C4-2B (cell line): ENCODE measurements at regions not wholly inside any gene's neighbourhood (a gene's known extent, or its start where the extent isn't known, plus 50 kb on each side); places are given as distances from the start of the nearest gene placed in this dataset.

Experiments
- H3K27ac ChIP-seq: fragments of 450-650 bp; 2 replicates; pipeline ENCODE4 v1.5.1; 2017
- CTCF ChIP-seq: fragments of 450-650 bp; conservative IDR thresholded peaks from 2 replicates; pipeline ENCODE4 v1.5.1; 2017; ENCODE audit warnings: mild to moderate bottlenecking
- ZFX ChIP-seq: fragments of 450-650 bp; IDR thresholded peaks from 2 replicates; pipeline ENCODE4 v1.6.1; 2017

DNA sequence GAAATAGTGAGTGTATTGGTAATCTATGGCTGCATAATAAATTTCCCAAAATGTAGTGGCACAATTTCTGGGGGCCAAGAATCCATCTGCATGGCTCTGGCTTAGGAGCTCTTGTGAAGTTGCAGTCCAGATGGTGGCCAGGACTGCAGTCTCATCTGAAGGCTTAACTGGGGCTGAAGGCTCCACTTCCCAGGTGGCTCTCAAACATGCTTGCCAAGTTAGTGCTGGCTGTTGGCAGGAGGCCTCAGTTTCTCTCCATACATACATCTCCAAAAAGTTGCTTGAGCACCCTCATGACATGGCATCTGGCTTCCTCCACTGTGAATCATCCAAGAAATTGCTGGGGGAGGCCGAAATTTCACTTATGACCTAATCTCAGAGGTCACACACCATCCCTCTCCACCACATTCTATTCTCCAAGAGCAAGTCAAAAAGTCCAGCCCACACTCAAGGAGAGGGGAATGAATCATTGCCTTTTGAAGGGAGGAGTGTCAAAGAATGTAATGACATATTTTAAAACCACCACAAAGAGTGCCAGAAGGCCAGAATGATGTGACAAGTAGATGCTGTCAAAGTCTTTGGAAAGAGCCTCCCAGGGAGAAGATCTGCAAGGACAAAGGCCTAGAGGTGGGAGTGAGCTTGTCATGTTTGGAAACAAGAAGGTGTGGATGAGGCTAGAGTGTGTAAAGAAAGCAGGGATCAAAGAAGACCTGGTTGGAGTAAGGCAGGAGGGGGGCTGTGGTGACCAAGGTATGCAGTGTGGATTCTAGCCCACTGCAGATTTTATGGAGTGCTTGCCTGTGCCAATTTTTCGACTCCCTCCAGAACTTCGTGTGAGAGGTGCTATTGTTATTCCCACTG, 566.2 kb downstream of the MIAT start:
- TF ChIP-seq CTCF (no peak), ZFX (no peak)
- H3K27ac ChIP-seq, result no peak overlapping the region

DNA sequence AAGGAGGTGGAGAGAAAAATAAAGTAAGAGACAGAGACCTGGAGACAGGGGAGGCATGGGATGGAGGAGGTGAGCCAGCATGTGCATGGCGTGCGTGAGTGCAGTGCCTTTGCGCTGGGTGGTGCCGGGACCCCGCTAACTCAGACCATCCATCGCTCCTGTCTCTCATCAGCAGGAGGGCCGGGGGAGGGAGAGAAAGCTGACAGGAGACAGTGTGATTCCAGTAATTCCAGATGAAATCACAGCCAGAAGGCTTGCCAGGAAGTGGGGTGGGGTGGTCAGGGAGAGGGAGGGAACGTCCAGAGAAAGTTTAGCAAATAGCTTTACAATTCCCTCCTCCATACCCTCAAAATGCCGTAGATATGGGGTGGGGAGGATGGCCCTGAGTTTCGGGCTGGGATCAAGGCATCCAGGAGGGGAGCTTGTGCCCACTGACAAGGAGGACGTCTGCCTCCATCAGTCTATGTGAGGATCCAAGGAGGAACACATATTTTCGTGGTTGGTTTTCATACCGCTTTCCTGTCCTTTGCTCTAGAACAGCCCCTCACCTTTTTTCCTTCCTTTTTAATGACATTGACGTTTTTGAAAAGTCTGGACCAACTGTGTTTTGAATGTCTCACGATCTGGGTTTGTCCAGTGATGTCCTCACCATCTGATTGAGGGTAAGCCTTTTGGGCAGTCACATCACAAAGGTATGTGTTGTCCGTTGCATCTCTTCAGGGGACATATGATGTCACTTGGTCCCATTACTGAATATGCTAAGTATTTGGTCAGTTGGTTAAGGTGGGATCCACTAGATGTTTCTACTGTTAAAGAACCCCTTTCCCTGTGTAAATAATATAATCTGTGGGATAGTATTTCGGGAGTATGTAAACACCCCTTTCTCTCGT, 567.3 kb downstream of the MIAT start:
- TF ChIP-seq ZFX, result no peak
- no peak for TF ChIP-seq CTCF
- H3K27ac ChIP-seq, result no peak overlapping the region

DNA sequence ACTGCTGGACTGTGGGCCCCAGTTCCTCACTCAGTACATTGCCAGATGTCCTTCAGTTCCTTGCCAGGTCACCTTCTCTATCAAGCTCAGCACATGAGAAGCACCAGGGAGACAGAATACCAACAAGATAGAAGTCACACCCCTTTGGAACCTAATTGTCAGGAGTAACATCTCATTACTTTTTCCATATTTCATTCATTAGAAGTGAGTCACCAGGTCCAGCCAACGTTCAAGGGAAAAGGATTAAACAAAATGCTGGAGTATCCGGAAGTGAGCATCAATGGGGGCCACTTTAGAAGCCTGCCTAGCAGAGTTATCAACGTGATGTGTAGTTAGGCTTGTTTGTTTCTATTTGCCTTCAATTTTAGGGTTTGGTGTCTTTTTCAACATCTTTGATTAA, 569.3 kb downstream of the MIAT start:
- no peak overlapping the region for H3K27ac ChIP-seq
- TF ChIP-seq ZFX (no peak), CTCF (no peak)

DNA sequence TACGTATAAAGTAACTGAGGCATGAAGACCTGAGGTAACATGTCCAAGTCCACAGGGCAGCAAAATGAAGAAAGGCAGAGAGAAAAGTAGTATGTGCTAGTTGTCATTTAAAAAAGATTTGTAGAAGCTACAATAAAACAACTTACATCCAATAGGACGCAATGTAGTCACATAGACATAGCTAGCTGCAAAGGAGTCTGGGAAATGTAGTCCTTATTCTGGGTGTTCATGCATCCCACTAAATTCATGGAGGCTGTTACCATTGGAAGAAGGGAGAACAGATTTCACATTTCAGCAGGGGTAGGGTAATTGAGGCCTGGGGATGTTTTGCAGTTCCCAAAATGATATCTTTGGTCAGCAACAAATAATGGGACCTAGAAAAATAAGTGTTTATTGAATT, 571.4 kb downstream of the MIAT start:
- TF ChIP-seq CTCF (no peak), ZFX (no peak)
- no peak overlapping the region for H3K27ac ChIP-seq

GRCh38 chr22:27230189-27230588, 571.4 kb downstream of the MN1 start:
- no peak for TF ChIP-seq CTCF
- no peak for TF ChIP-seq ZFX
- H3K27ac ChIP-seq, result no peak overlapping the region

DNA sequence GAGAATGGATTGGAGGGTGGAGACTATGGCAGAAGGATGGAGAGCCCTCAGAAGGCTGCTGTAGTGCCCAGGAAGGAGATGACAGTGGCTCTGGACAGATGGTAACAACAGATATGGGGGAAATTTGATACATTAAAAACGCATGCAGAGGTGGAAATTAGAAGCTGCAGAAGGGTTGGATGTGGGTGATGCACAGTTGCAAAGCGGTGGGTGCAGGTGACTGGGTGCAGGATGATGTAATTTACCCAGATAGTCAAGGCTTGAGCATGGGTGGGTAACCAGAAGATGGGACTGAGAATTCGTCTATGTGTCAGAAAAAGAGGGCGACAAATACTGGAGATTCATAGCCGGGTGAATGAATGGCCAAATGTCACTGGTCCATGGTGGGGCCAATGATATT, 570.3 kb downstream of the MN1 start:
- H3K27ac ChIP-seq, result no peak overlapping the region
- TF ChIP-seq ZFX (no peak), CTCF (no peak)

DNA sequence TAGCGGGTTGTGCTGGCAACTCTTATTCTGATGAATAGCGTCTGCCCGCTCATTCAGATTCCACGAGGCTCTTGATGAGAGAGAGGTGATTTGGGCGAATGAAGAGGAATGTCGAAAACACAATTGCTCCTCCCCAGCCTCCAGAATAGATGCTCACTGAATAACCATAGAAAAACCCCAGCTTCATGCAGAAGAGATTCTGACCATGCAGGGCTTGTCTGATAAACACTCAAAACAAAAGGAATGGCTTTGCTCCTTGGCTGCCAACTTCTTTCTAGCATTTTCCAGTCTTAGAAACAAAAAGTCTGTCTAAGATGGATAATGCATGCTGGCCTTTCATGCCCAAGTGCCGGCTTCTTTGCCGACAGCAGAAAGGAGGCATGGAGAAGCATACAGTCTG, 569.5 kb downstream of the MN1 start:
- TF ChIP-seq CTCF, result no peak
- TF ChIP-seq ZFX, result no peak

More for the DNA sequence above, 569.5 kb downstream of the MN1 start:
- H3K27ac ChIP-seq, result no peak overlapping the region
